HG02571 (cell line): ENCODE measurements at regions not wholly inside any gene's neighbourhood (a gene's known extent, or its start where the extent isn't known, plus 50 kb on each side); places are given as distances from the start of the nearest gene placed in this dataset.
"Not testable (repeated sequence)": the region's sequence is repeated elsewhere in the genome, so short reads cannot be mapped to it uniquely, and the experiment has no call there.

ENCODE experiments used
- ATAC-seq: cut with Tn5 transposase; IDR thresholded peaks from one replicate; pipeline ENCODE4 v1.9.1; 2021; ENCODE audit warnings: mild to moderate bottlenecking, moderate library complexity; ENCODE audit not compliant: unreplicated experiment

- no peak for ATAC-seq
These were observed 218.7 kb downstream of the FOXD4L6 start for GRCh38 chr9:40909821-40910220.

DNA sequence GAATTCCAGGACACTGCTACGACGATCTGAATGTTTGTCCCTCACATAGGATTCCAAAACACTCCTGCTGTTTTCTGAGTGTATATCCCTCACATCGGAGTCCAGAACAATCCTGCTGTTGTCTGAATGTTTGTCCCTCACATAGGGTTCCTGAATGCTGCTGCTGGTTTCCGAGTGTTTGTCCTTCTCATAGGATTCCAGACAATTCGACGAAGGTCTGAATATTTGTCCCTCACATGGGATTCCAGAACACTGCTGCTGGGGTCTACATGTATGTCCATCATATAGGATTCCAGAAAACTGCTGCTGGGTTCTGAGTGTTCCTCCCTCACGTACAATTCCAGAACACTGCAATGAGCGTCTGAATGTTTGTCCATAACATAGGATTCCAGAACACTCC, 219.4 kb downstream of the FOXD4L6 start:
- ATAC-seq: not testable (repeated sequence)

GRCh38 chr9:40907657-40908624, 220.5 kb downstream of the FOXD4L6 start:
- no peak for ATAC-seq

- ATAC-seq: not testable (repeated sequence)
These were observed 221.6 kb downstream of the FOXD4L6 start for GRCh38 chr9:40906879-40907278.

GRCh38 chr9:40892315-40892714, 236.2 kb downstream of the FOXD4L6 start:
- not testable (repeated sequence) for ATAC-seq

GRCh38 chr9:40885858-40886257, 242.6 kb downstream of the FOXD4L6 start:
- ATAC-seq: not testable (repeated sequence)

GRCh38 chr9:40884902-40885490, 243.5 kb downstream of the FOXD4L6 start:
- not testable (repeated sequence) for ATAC-seq

- no peak for ATAC-seq
These were observed 244.2 kb downstream of the FOXD4L6 start for GRCh38 chr9:40884072-40884901.

- ATAC-seq: not testable (repeated sequence)
These were observed 244.9 kb downstream of the FOXD4L6 start for GRCh38 chr9:40883423-40884071.

DNA sequence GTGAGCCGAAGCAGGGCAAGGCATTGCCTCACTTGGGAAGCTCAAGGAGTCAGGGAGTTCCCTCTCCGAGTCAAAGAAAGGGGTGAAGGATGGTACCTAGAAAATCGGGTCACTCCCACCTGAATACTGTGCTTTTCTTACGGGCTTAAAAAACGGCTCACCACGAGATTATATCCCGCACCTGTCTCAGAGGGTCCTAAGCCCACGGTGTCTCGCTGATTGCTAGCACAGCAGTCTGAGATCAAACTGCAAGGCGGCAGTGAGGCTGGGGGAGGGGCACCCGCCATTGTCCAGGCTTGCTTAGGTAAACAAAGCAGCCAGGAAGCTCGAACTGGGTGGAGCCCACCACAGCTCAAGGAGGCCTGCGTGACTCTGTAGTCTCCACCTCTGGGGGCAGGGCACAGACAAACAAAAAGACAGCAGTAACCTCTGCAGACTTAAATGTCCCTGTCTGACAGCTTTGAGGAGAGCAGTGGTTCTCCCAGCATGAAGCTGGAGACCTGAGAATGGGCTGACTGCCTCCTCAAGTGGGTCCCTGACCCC, 254.7 kb downstream of the FOXD4L6 start:
- ATAC-seq: not testable (repeated sequence)

DNA sequence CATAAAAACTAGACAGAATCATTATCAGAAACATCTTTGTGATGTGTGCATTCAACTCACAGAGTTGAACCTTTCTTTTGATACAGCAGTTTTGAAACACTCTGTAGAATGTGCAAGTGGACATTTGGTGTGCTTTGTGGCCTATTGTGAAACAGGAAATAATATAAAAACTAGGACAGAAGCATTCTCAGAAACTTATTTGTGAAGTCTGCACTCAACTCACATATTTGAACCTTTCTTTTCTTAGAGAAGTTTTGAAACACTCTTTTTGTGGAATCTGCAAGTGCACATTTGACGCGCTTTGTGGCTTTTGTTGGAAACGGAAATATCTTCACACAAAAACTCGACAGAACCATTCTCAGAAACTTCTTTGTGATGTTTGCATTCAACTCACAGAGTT, 260.0 kb downstream of the FOXD4L6 start:
- not testable (repeated sequence) for ATAC-seq
